ENCODE measurements at regions not wholly inside any gene's neighbourhood (a gene's known extent, or its start where the extent isn't known, plus 50 kb on each side); places are given as distances from the start of the nearest gene placed in this dataset.

DNA sequence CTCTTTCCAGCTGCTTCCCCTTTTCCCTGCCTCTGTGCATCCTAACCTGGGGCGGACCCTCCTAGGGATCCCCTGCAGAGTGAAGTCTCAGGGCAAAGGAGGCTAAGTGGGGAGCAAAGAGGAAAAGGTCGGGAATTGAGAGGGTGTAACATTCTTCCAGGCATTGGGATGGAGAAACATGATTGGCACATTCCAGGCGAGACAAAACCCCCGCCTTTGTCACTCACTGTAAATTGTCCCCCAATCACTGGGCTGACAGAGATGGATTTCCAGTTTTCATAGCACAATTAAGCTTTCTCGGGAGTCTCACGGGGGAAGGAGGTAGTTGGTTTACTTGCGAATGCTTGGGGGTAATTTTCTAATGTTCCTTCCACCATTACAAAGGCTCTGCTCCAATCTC is 74.9 kb downstream of the MIAT start:
- Histone ChIP-seq H3K27ac (ENCODE audit: low read length) (no peak overlapping the region), H3K9me3 (ENCODE audit: insufficient read depth, low read length) (no peaks in the 10 kb centered on the region), H3K79me2 (ENCODE audit: low read length) (no peaks in the 10 kb centered on the region), H4K20me1 (ENCODE audit: insufficient read depth, low read length) (no peaks in the 10 kb centered on the region), H3K4me3 (ENCODE audit: low read length) (no peak overlapping the region), H3K4me1 (ENCODE audit: low read length) (no peaks in the 10 kb centered on the region), H3K9ac (ENCODE audit: low read length) (no peak overlapping the region), H3K36me3 (replicated peaks; ENCODE audit: low read depth, low read length) (no peaks in the 10 kb centered on the region), H2AFZ (ENCODE audit: low read depth, low read length) (no peak overlapping the region), H3K4me2 (ENCODE audit: low read length) (no peak overlapping the region), H3K27me3 (ENCODE audit: low read depth, low read length) (no peaks in the 10 kb centered on the region)
- TF ChIP-seq, protein P1, sequence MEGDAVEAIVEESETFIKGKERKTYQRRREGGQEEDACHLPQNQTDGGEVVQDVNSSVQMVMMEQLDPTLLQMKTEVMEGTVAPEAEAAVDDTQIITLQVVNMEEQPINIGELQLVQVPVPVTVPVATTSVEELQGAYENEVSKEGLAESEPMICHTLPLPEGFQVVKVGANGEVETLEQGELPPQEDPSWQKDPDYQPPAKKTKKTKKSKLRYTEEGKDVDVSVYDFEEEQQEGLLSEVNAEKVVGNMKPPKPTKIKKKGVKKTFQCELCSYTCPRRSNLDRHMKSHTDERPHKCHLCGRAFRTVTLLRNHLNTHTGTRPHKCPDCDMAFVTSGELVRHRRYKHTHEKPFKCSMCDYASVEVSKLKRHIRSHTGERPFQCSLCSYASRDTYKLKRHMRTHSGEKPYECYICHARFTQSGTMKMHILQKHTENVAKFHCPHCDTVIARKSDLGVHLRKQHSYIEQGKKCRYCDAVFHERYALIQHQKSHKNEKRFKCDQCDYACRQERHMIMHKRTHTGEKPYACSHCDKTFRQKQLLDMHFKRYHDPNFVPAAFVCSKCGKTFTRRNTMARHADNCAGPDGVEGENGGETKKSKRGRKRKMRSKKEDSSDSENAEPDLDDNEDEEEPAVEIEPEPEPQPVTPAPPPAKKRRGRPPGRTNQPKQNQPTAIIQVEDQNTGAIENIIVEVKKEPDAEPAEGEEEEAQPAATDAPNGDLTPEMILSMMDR (IDR thresholded peaks at IDR 0.05; ENCODE audit: low read depth, low read length), result no peak
- TF ChIP-seq EZH2phosphoT487 (IDR thresholded peaks at IDR 0.05; ENCODE audit: low read depth), result no peak

GRCh38 chr22:26734339-26735018 is 77.1 kb downstream of the MIAT start:
- H3K27me3 ChIP-seq (ENCODE audit: low read depth, low read length), result no peaks in the 10 kb centered on the region
- no peak overlapping the region for H3K4me3 ChIP-seq (ENCODE audit: low read length)
- no peak overlapping the region for H3K9ac ChIP-seq (ENCODE audit: low read length)
- H3K4me1 ChIP-seq (ENCODE audit: low read length), result no peaks in the 10 kb centered on the region
- TF ChIP-seq, protein P1 (IDR thresholded peaks at IDR 0.05; ENCODE audit: low read depth, low read length), result no peak
- TF ChIP-seq EZH2phosphoT487 (IDR thresholded peaks at IDR 0.05; ENCODE audit: low read depth), result no peak
- H3K27ac ChIP-seq (ENCODE audit: low read length), result no peak overlapping the region
- no peaks in the 10 kb centered on the region for H4K20me1 ChIP-seq (ENCODE audit: insufficient read depth, low read length)
- H3K79me2 ChIP-seq (ENCODE audit: low read length), result no peaks in the 10 kb centered on the region
- no peaks in the 10 kb centered on the region for H3K9me3 ChIP-seq (ENCODE audit: insufficient read depth, low read length)
- H2AFZ ChIP-seq (ENCODE audit: low read depth, low read length), result no peak overlapping the region
- H3K4me2 ChIP-seq (ENCODE audit: low read length), result no peak overlapping the region
- no peaks in the 10 kb centered on the region for H3K36me3 ChIP-seq (replicated peaks; ENCODE audit: low read depth, low read length)

DNA sequence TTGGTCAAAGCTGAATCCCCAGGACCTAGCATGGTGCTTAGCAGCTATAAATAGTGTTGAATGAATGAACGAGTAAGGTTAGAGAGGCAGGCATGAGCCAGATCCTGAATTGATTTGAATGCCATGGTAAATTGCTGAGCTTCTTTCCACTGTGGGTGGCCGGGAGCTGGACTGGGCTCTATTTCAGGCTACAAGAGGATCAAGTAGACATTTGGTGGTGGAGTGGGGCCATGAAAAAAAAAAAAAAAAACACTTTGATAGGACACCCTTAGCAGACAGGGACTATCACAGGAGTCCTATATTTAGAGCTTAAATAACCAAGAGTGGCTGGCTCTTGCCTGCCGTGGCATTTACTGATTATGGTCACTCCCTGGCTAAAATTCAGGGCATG is 77.6 kb downstream of the MIAT start:
- H2AFZ ChIP-seq (ENCODE audit: low read depth, low read length), result no peak overlapping the region
- no peaks in the 10 kb centered on the region for H3K9me3 ChIP-seq (ENCODE audit: insufficient read depth, low read length)
- H3K36me3 ChIP-seq (replicated peaks; ENCODE audit: low read depth, low read length), result no peaks in the 10 kb centered on the region
- no peaks in the 10 kb centered on the region for H3K27me3 ChIP-seq (ENCODE audit: low read depth, low read length)
- no peak overlapping the region for H3K4me3 ChIP-seq (ENCODE audit: low read length)
- no peak for TF ChIP-seq EZH2phosphoT487 (IDR thresholded peaks at IDR 0.05; ENCODE audit: low read depth)
- TF ChIP-seq, protein P1 (IDR thresholded peaks at IDR 0.05; ENCODE audit: low read depth, low read length), result no peak
- no peaks in the 10 kb centered on the region for H3K79me2 ChIP-seq (ENCODE audit: low read length)
- no peak overlapping the region for H3K27ac ChIP-seq (ENCODE audit: low read length)
- H3K4me1 ChIP-seq (ENCODE audit: low read length), result no peaks in the 10 kb centered on the region
- H3K4me2 ChIP-seq (ENCODE audit: low read length), result no peak overlapping the region
- no peak overlapping the region for H3K9ac ChIP-seq (ENCODE audit: low read length)
- H4K20me1 ChIP-seq (ENCODE audit: insufficient read depth, low read length), result no peaks in the 10 kb centered on the region

DNA sequence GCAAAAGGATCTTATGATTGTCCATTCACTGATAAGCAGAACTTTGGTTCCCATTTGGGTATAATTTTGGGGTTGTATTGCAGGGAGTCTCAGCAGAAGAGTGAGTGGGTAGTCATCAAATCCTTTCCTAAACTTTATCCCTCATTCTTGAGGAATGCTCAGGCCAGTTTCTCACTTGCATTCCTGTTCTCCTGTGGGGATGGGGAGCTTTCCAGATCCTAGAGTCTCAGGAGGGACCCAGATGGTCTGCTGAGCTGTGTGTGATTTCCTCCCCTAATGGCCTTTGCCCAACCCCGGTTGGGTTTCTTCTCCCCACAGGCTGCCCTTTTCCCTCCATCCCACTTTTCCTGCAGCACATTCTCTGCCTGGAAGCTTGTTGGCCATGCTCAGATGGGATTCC is 79.9 kb downstream of the MIAT start:
- Histone ChIP-seq H3K4me3 (ENCODE audit: low read length) (no peak overlapping the region), H3K9me3 (ENCODE audit: insufficient read depth, low read length) (no peaks in the 10 kb centered on the region), H3K9ac (ENCODE audit: low read length) (no peak overlapping the region), H3K4me1 (ENCODE audit: low read length) (no peaks in the 10 kb centered on the region), H3K27me3 (ENCODE audit: low read depth, low read length) (no peaks in the 10 kb centered on the region), H3K79me2 (ENCODE audit: low read length) (no peaks in the 10 kb centered on the region), H3K27ac (ENCODE audit: low read length) (no peak overlapping the region), H2AFZ (ENCODE audit: low read depth, low read length) (no peak overlapping the region), H4K20me1 (ENCODE audit: insufficient read depth, low read length) (no peaks in the 10 kb centered on the region), H3K4me2 (ENCODE audit: low read length) (no peak overlapping the region), H3K36me3 (replicated peaks; ENCODE audit: low read depth, low read length) (no peaks in the 10 kb centered on the region)
- TF ChIP-seq, protein P1 (IDR thresholded peaks at IDR 0.05; ENCODE audit: low read depth, low read length), result no peak
- no peak for TF ChIP-seq EZH2phosphoT487 (IDR thresholded peaks at IDR 0.05; ENCODE audit: low read depth)
